IMR-90 (cell line): ENCODE measurements at regions not wholly inside any gene's neighbourhood (a gene's known extent, or its start where the extent isn't known, plus 50 kb on each side); places are given as distances from the start of the nearest gene placed in this dataset.
"Not testable (repeated sequence)": the region's sequence is repeated elsewhere in the genome, so short reads cannot be mapped to it uniquely, and the experiment has no call there.

Experiments
- ATAC-seq: fragments of 200-7000 bp; cut with Tn5 transposase; 2 replicates; pipeline ENCODE4 v1.9.1; 2020; ENCODE audit warnings: low read depth, mild to moderate bottlenecking, moderate library complexity
- BruUV-seq: library from RNA; stranded (reverse); fragments of 400-500 nt; replicated peaks from 2 replicates; lab custom pipeline; 2021; lab: Mats Ljungman, UMichigan
- CTCF ChIA-PET: fragments of 300-600 bp; formaldehyde crosslinking; extraction: SDS; loops from one replicate; lab custom pipeline; 2021; ENCODE audit warnings: antibody characterized with exemption; lab: Yijun Ruan, JAX
- POLR2A ChIA-PET: fragments of 300-600 bp; sonication (Branson Sonifier 250); formaldehyde crosslinking; loops from one replicate; lab custom pipeline; 2022; ENCODE audit warnings: antibody characterized with exemption; ENCODE audit not compliant: unreplicated experiment; lab: Charles Lee
- DNase-seq: peaks from one replicate; pipeline ENCODE4 v3.0.0; 2013
- H2AFZ ChIP-seq: replicated peaks from 2 replicates; pipeline ENCODE3; 2013; ENCODE audit warnings: low read length, mild to moderate bottlenecking; ENCODE audit not compliant: poor library complexity
- H2AK5ac ChIP-seq: 2 replicates; pipeline ENCODE4 v1.6.1; 2013; ENCODE audit warnings: low read depth, low read length, inconsistent platforms
- H2AK9ac ChIP-seq: replicated peaks from 2 replicates; pipeline ENCODE3; 2013; ENCODE audit warnings: mild to moderate bottlenecking, low read depth, low read length, moderate library complexity; ENCODE audit not compliant: poor library complexity
- H2BK120ac ChIP-seq: 2 replicates; pipeline ENCODE4 v1.6.1; 2013; ENCODE audit warnings: low read depth, low read length, inconsistent platforms
- H2BK15ac ChIP-seq: 3 replicates; pipeline ENCODE4 v1.6.1; 2013; ENCODE audit warnings: low read depth, low read length, inconsistent platforms
- H2BK20ac ChIP-seq: 2 replicates; pipeline ENCODE4 v1.6.1; 2013; ENCODE audit warnings: low read depth, mild to moderate bottlenecking, inconsistent platforms, low read length, moderate library complexity
- H2BK5ac ChIP-seq: 2 replicates; pipeline ENCODE4 v1.6.1; 2013; ENCODE audit warnings: mild to moderate bottlenecking, low read depth, low read length, inconsistent platforms; ENCODE audit not compliant: poor library complexity, severe bottlenecking
- H3K14ac ChIP-seq: replicated peaks from 2 replicates; pipeline ENCODE4 v1.6.1; 2013; ENCODE audit warnings: low read depth, low read length, inconsistent platforms
- H3K18ac ChIP-seq: 2 replicates; pipeline ENCODE4 v1.6.1; 2013; ENCODE audit warnings: low read depth, low read length, control low read depth
- H3K23ac ChIP-seq: 2 replicates; pipeline ENCODE4 v1.6.1; 2013; ENCODE audit warnings: low read depth, low read length, inconsistent platforms
- H3K27ac ChIP-seq: 2 replicates; pipeline ENCODE4 v1.5.1; 2013; ENCODE audit warnings: mild to moderate bottlenecking, control low read depth, low read length; ENCODE audit not compliant: insufficient read depth
- H3K27me3 ChIP-seq: 2 replicates; pipeline ENCODE4 v1.6.1; 2013; ENCODE audit warnings: low read length; ENCODE audit not compliant: control insufficient read depth, insufficient read depth
- H3K36me3 ChIP-seq: 2 replicates; pipeline ENCODE4 v1.6.1; 2013; ENCODE audit warnings: low read length, mixed read lengths; ENCODE audit not compliant: control insufficient read depth, insufficient read depth
- H3K4ac ChIP-seq: 2 replicates; pipeline ENCODE4 v1.6.1; 2013; ENCODE audit warnings: low read depth, low read length, inconsistent platforms
- H3K4me1 ChIP-seq: 2 replicates; pipeline ENCODE4 v1.6.1; 2013; ENCODE audit warnings: low read length, mixed read lengths; ENCODE audit not compliant: control insufficient read depth, insufficient read depth
- H3K4me2 ChIP-seq: 2 replicates; pipeline ENCODE4 v1.6.1; 2013; ENCODE audit warnings: low read depth, mild to moderate bottlenecking, control low read depth, low read length, moderate library complexity
- H3K4me3 ChIP-seq: 2 replicates; pipeline ENCODE4 v1.5.1; 2013; ENCODE audit warnings: low read depth, mild to moderate bottlenecking, control low read depth, low read length, moderate library complexity; ENCODE audit not compliant: insufficient read depth
- H3K56ac ChIP-seq: 2 replicates; pipeline ENCODE4 v1.6.1; 2013; ENCODE audit warnings: low read length, inconsistent platforms; ENCODE audit not compliant: insufficient read depth; ENCODE audit errors: extremely low read depth
- H3K79me1 ChIP-seq, 2 experiments: 2 replicates each; pipeline ENCODE4 v1.6.1; 2013; ENCODE audit warnings: low read length in 2 of 2, inconsistent platforms in 1 of 2, low read depth in 1 of 2
- H3K9ac ChIP-seq: 2 replicates; pipeline ENCODE4 v1.6.1; 2013; ENCODE audit warnings: low read depth, low read length, control low read depth
- H3K9me1 ChIP-seq: 2 replicates; pipeline ENCODE4 v1.6.1; 2013; ENCODE audit warnings: low read length, inconsistent platforms; ENCODE audit not compliant: insufficient read depth
- H3K9me3 ChIP-seq: 2 replicates; pipeline ENCODE4 v1.6.1; 2013; ENCODE audit warnings: low read length; ENCODE audit not compliant: control insufficient read depth, insufficient read depth
- H4K20me1 ChIP-seq: 2 replicates; pipeline ENCODE4 v1.6.1; 2013; ENCODE audit warnings: low read length, inconsistent platforms; ENCODE audit not compliant: insufficient read depth
- H4K5ac ChIP-seq: 2 replicates; pipeline ENCODE4 v1.6.1; 2013; ENCODE audit warnings: mild to moderate bottlenecking, low read depth, low read length, control low read depth
- H4K8ac ChIP-seq, 2 experiments: 2 replicates each; pipeline ENCODE4 v1.6.1; 2013; ENCODE audit warnings: low read depth in 2 of 2, low read length in 2 of 2, control low read depth in 1 of 2, inconsistent platforms in 1 of 2
- H4K91ac ChIP-seq: 2 replicates; pipeline ENCODE4 v1.6.1; 2013; ENCODE audit warnings: low read depth, low read length, inconsistent platforms; ENCODE audit not compliant: insufficient read depth
- WGBS, 2 experiments: methylation state at CpG; one replicate each; pipeline versions ENCODE4 v1.1.5 to v1.1.7; 2013; ENCODE audit warnings: missing lambda C conversion rate in 2 of 2; ENCODE audit not compliant: insufficient read length in 1 of 2; ENCODE audit errors: extremely low coverage in 2 of 2; 5-methylcytosine and 5-hydroxymethylcytosine counted together
- dilution Hi-C: fragments of 300-500 bp; cut with HindIII; formaldehyde crosslinking; loops from one replicate; pipeline ENCODE4 v1.14.3; 2018; ENCODE audit warnings: low sequenced_read_pairs; ENCODE audit not compliant: unreplicated experiment
- in situ Hi-C: fragments of 300-500 bp; cut with MboI; formaldehyde crosslinking; loops from 3 replicates; pipeline ENCODE4 v1.14.3; 2019; ENCODE audit warnings: low sequenced_read_pairs, inconsistent platforms, mixed read lengths
- intact Hi-C: fragments of 100-400 bp; cut with micrococcal nuclease; formaldehyde crosslinking; loops from 2 replicates; pipeline ENCODE4 v1.10.0; 2022

GRCh38 chr12:5341086-5341485 lies 90.8 kb upstream of the NTF3 start:
- H3K9me3 ChIP-seq, intact Hi-C loops, H2BK20ac ChIP-seq, in situ Hi-C loops, DNase-seq, H4K8ac ChIP-seq, ATAC-seq, H3K4me3 ChIP-seq, H3K4ac ChIP-seq, H3K79me1 ChIP-seq, H3K4me1 ChIP-seq, H3K18ac ChIP-seq, H3K23ac ChIP-seq, H4K91ac ChIP-seq, dilution Hi-C loops, H3K36me3 ChIP-seq, H3K27me3 ChIP-seq, BruUV-seq, H2AK9ac ChIP-seq, H3K14ac ChIP-seq, H2AK5ac ChIP-seq, H3K27ac ChIP-seq, H3K9me1 ChIP-seq, H2BK120ac ChIP-seq, H2AFZ ChIP-seq, H3K56ac ChIP-seq, CTCF ChIA-PET, H4K5ac ChIP-seq, H3K4me2 ChIP-seq, H2BK15ac ChIP-seq, H3K9ac ChIP-seq, H4K20me1 ChIP-seq, POLR2A ChIA-PET, H2BK5ac ChIP-seq: not testable (repeated sequence)
- WGBS, 2 experiments: no CpG with 5 or more reads among the region's 2 CpGs
